Endothelial cell of umbilical vein (primary cell): ENCODE measurements at regions not wholly inside any gene's neighbourhood (a gene's known extent, or its start where the extent isn't known, plus 50 kb on each side); places are given as distances from the start of the nearest gene placed in this dataset.

Source experiments
- BruUV-seq: library from RNA; stranded (reverse); fragments of 400-500 nt; replicated peaks from 2 replicates; lab custom pipeline; 2021; lab: Mats Ljungman, UMichigan
- CTCF ChIA-PET: fragments of 300-600, 350-600 bp; sonication (Branson Sonifier 250); formaldehyde crosslinking; loops from one replicate; lab custom pipeline; 2021; ENCODE audit warnings: antibody characterized with exemption, inconsistent platforms; lab: Charles Lee
- POLR2A ChIA-PET: fragments of 300-600, 350-600 bp; sonication (Branson Sonifier 250); formaldehyde crosslinking; loops from one replicate; lab custom pipeline; 2021; ENCODE audit warnings: antibody characterized with exemption, inconsistent platforms; lab: Charles Lee
- DNase-seq: peaks from one replicate; pipeline ENCODE4 v3.0.0-alpha.2; 2011; ENCODE audit warnings: low read depth, low spot score
- FAIRE-seq: peaks from 2 replicates; lab custom pipeline; 2011; peaks lifted over from hg19 to GRCh38; lab: Jason Lieb, UNC
- H2AFZ ChIP-seq: 2 replicates; pipeline ENCODE4 v1.6.0; 2012; ENCODE audit warnings: low read depth, low read length, control low read depth, inconsistent platforms
- H3K27ac ChIP-seq: 2 replicates; pipeline ENCODE4 v1.5.1; 2011; ENCODE audit warnings: low read depth, mild to moderate bottlenecking, control low read depth, low read length, moderate library complexity; ENCODE audit not compliant: insufficient read depth
- H3K27me3 ChIP-seq, 2 experiments: 2 replicates each; pipeline versions ENCODE4 v1.6.0 to v1.6.1; 2011; ENCODE audit warnings: low read length in 2 of 2, mixed read lengths in 1 of 2; ENCODE audit not compliant: control insufficient read depth in 2 of 2, insufficient read depth in 2 of 2
- H3K36me3 ChIP-seq, 2 experiments: 2 replicates in 1 of 2; 3 replicates in 1 of 2; pipeline ENCODE4 v1.5.1; 2011; ENCODE audit warnings: low read length in 2 of 2, mild to moderate bottlenecking in 1 of 2, moderate library complexity in 1 of 2; ENCODE audit not compliant: control insufficient read depth in 2 of 2, insufficient read depth in 2 of 2; ENCODE audit errors: extremely low read depth in 1 of 2
- H3K4me1 ChIP-seq: 3 replicates; pipeline ENCODE4 v1.5.1; 2011; ENCODE audit warnings: mild to moderate bottlenecking, low read length; ENCODE audit not compliant: control insufficient read depth, insufficient read depth; ENCODE audit errors: extremely low read depth
- H3K4me2 ChIP-seq: 2 replicates; pipeline ENCODE4 v1.6.1; 2011; ENCODE audit warnings: low read length, control low read depth, mixed read lengths; ENCODE audit not compliant: insufficient read depth
- H3K4me3 ChIP-seq, 3 experiments: fragments of 200-600 bp in 1 of 3; sonication (generic), shearing (Covaris generic) in 1 of 3; replicated peaks in 1 of 3; 2 replicates each; pipeline ENCODE4 v1.5.1; 2011 to 2016; ENCODE audit warnings: control low read depth in 3 of 3, low read length in 3 of 3, mild to moderate bottlenecking in 2 of 3, inconsistent platforms in 1 of 3, low read depth in 1 of 3, moderate library complexity in 1 of 3; ENCODE audit not compliant: insufficient read depth in 1 of 3
- H3K79me2 ChIP-seq: 2 replicates; pipeline ENCODE4 v1.6.0; 2012; ENCODE audit warnings: low read length, inconsistent platforms; ENCODE audit not compliant: control insufficient read depth, insufficient read depth
- H3K9ac ChIP-seq: replicated peaks from 2 replicates; pipeline ENCODE3; 2011; ENCODE audit warnings: low read length, control low read depth; ENCODE audit not compliant: insufficient read depth; ENCODE audit errors: extremely low read depth
- H3K9me1 ChIP-seq: replicated peaks from 3 replicates; pipeline ENCODE4 v1.6.0; 2011; ENCODE audit warnings: mild to moderate bottlenecking, low read length; ENCODE audit not compliant: control insufficient read depth, insufficient read depth; ENCODE audit errors: extremely low read depth
- H3K9me3 ChIP-seq: replicated peaks from 2 replicates; pipeline ENCODE4 v1.5.1; 2012; ENCODE audit warnings: low read length, inconsistent platforms; ENCODE audit not compliant: control insufficient read depth, insufficient read depth
- H4K20me1 ChIP-seq: replicated peaks from 2 replicates; pipeline ENCODE3; 2011; ENCODE audit warnings: mild to moderate bottlenecking, low read length; ENCODE audit not compliant: control insufficient read depth, insufficient read depth; ENCODE audit errors: extremely low read depth
- CTCF ChIP-seq, 2 donors: IDR thresholded peaks; 1 replicate in 1 of 2; 2 replicates in 1 of 2; pipeline ENCODE4 v1.5.1; 2011; ENCODE audit warnings: low read length in 2 of 2, mild to moderate bottlenecking in 2 of 2, moderate library complexity in 2 of 2, control low read depth in 1 of 2, inconsistent platforms in 1 of 2, low read depth in 1 of 2; ENCODE audit not compliant: insufficient read depth in 1 of 2; ENCODE audit errors: extremely low read depth in 1 of 2
- EZH2 ChIP-seq: IDR thresholded peaks from 2 replicates; pipeline ENCODE4 v1.6.1; 2012; ENCODE audit warnings: borderline replicate concordance, low read depth, mild to moderate bottlenecking, moderate library complexity, low read length, inconsistent platforms; ENCODE audit not compliant: severe bottlenecking
- FOS ChIP-seq: IDR thresholded peaks from 2 replicates; pipeline ENCODE4 v1.6.1; 2011; ENCODE audit warnings: mild to moderate bottlenecking, low read length, moderate library complexity, borderline replicate concordance; ENCODE audit not compliant: insufficient read depth
- GATA2 ChIP-seq: IDR thresholded peaks from 2 replicates; pipeline ENCODE4 v1.7.0; 2011; ENCODE audit warnings: low read depth, mild to moderate bottlenecking, moderate library complexity, mixed read lengths, low read length; ENCODE audit not compliant: insufficient read length, insufficient read depth
- JUN ChIP-seq: IDR thresholded peaks from 2 replicates; pipeline ENCODE4 v1.6.1; 2011; ENCODE audit warnings: borderline replicate concordance, low read depth; ENCODE audit not compliant: insufficient read length, insufficient read depth
- MAX ChIP-seq: IDR thresholded peaks from 2 replicates; pipeline ENCODE4 v1.6.1; 2011; ENCODE audit not compliant: insufficient read depth, insufficient read length
- MYC ChIP-seq: IDR thresholded peaks from one replicate; pipeline ENCODE4 v1.6.1; 2011; ENCODE audit warnings: mild to moderate bottlenecking, low read depth, low read length
- POLR2A ChIP-seq: IDR thresholded peaks from 2 replicates; pipeline ENCODE4 v1.6.1; 2012; ENCODE audit warnings: low read depth, mild to moderate bottlenecking, control low read depth, low read length
- POLR2AphosphoS5 ChIP-seq: IDR thresholded peaks from 2 replicates; pipeline ENCODE4 v1.6.1; 2012; ENCODE audit warnings: low read depth, mild to moderate bottlenecking, control low read depth, low read length, moderate library complexity; ENCODE audit not compliant: insufficient read depth
- dilution Hi-C: fragments of 300-500 bp; cut with MboI; formaldehyde crosslinking; loops from one replicate; pipeline ENCODE4 v1.15.0; 2019; ENCODE audit warnings: low sequenced_read_pairs; ENCODE audit not compliant: extremely low pct_ligation_motif_present
- intact Hi-C: fragments of 100-400 bp; cut with micrococcal nuclease; formaldehyde crosslinking; loops from one replicate; pipeline ENCODE4 v1.10.0; 2022

GRCh38 chr2:4192119-4192518, 488.7 kb downstream of the DCDC2C start:
- no peaks in the 10 kb centered on the region for H4K20me1 ChIP-seq
- H2AFZ ChIP-seq: no peak overlapping the region
- POLR2A ChIA-PET: no interaction called here
- no peak overlapping the region for H3K27ac ChIP-seq
- intact Hi-C loops: no loop called here
- no peaks in the 10 kb centered on the region for H3K27me3 ChIP-seq
- H3K4me1 ChIP-seq: no peaks in the 10 kb centered on the region
- H3K4me2 ChIP-seq: no peak overlapping the region
- H3K9me1 ChIP-seq: no peaks in the 10 kb centered on the region
- H3K36me3 ChIP-seq: no peaks in the 10 kb centered on the region
- no peak overlapping the region for H3K9ac ChIP-seq
- dilution Hi-C loops: no loop called here
- BruUV-seq: no TSS peak
- no peak overlapping the region for H3K4me3 ChIP-seq
- no peak for TF ChIP-seq CTCF (IDR thresholded peaks at IDR 0.05; ENCODE audit: extremely low read depth in 1 of 2, insufficient read depth in 1 of 2, low read depth in 1 of 2, low read length in 2 of 2)
- no peak for TF ChIP-seq FOS
- no peaks in the 10 kb centered on the region for H3K9me3 ChIP-seq
- no peaks in the 10 kb centered on the region for H3K79me2 ChIP-seq
- CTCF ChIA-PET: no interaction called here
- DNase-seq (no peak), FAIRE-seq (no peak)

GRCh38 chr2:4214444-4215205, 511.2 kb downstream of the DCDC2C start:
- Histone ChIP-seq H3K4me3 (no peak overlapping the region), H3K27me3 (no peaks in the 10 kb centered on the region), H3K27ac (no peak overlapping the region), H3K4me1 (no peaks in the 10 kb centered on the region), H2AFZ (no peak overlapping the region), H4K20me1 (no peaks in the 10 kb centered on the region), H3K9me3 (no peaks in the 10 kb centered on the region), H3K4me2 (no peak overlapping the region), H3K79me2 (no peaks in the 10 kb centered on the region), H3K9ac (no peak overlapping the region), H3K9me1 (no peaks in the 10 kb centered on the region), H3K36me3 (no peaks in the 10 kb centered on the region)
- ChIA-PET CTCF (no interaction called here), POLR2A (no interaction called here)
- dilution Hi-C loops (no loop called here), intact Hi-C loops (no loop called here)
- FAIRE-seq (no peak), DNase-seq (no peak)
- BruUV-seq: no TSS peak
- TF ChIP-seq POLR2AphosphoS5: no peak
- TF ChIP-seq EZH2: no peak
- no peak for TF ChIP-seq FOS
- no peak for TF ChIP-seq MYC
- TF ChIP-seq MAX: no peak
- TF ChIP-seq GATA2: no peak
- TF ChIP-seq JUN: no peak
- TF ChIP-seq POLR2A: no peak
- no peak for TF ChIP-seq CTCF (IDR thresholded peaks at IDR 0.05; ENCODE audit: extremely low read depth in 1 of 2, insufficient read depth in 1 of 2, low read depth in 1 of 2, low read length in 2 of 2)
